ENCODE measurements at regions not wholly inside any gene's neighbourhood (a gene's known extent, or its start where the extent isn't known, plus 50 kb on each side); places are given as distances from the start of the nearest gene placed in this dataset.

DNA sequence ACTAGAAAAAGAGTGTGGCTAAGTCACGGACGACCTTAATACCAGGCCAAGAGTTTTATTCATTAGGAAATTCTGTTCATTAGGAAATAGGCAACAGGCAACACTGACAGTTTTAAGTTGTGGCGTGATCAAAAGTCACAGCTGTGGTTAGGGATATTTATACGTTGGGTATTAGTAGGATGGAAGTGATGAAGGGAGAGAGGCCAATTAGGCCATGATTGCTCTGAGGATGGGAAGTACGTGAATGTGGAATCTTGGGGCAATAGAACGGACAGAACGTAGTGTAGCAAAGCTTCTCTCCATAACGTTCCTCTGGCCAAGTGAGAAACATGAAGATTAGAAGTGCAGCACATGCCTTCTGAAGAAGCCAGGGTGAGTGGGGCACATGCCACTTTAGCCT, 290.1 kb upstream of the ZNF608 start:
- intact Hi-C loops (cut with micrococcal nuclease; ENCODE audit: unreplicated experiment) = no loop called here

DNA sequence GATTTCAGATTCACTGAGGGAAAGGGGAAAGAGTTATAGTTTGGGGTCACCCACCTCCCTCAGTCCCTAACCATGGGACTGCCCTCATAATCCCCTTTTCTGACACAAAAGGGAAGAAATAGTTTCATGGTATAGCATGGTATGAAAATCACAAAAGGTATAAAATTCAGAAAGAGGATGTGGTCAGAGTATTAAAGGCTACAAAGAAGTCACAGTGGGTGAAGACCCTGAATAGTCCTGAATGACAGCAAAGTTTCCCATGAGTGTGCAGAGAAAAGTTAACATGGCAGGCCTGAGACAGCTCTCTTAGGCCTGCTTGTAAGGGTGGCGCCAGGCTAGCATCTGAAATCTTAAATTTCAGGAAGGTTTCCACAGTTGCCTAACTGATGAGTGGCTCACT, 290.6 kb upstream of the ZNF608 start:
- Mint-ChIP-seq H3K27me3 (ENCODE audit: insufficient read depth, unreplicated experiment) (no peaks in the 10 kb centered on the region), H3K4me3 (ENCODE audit: unreplicated experiment) (no peak overlapping the region), H3K36me3 (ENCODE audit: insufficient read depth, unreplicated experiment) (no peaks in the 10 kb centered on the region), H3K27ac (ENCODE audit: unreplicated experiment) (no peak overlapping the region), H3K9me3 (ENCODE audit: unreplicated experiment) (no peaks in the 10 kb centered on the region), H3K4me1 (ENCODE audit: low read depth, unreplicated experiment) (peaks cover 6% of the 10 kb centered on the region)
- no peaks in the 10 kb centered on the region for H3K27me3 ChIP-seq (replicated peaks; ENCODE audit: control insufficient read depth, insufficient read depth, low read length)
- no peaks in the 10 kb centered on the region for H3K36me3 ChIP-seq (ENCODE audit: control insufficient read depth, insufficient read depth, low read length)
- POLR2A ChIA-PET = no interaction called here
- CTCF ChIA-PET = no interaction called here
- H3K4me1 ChIP-seq = no peaks in the 10 kb centered on the region; the same call in 1 of the 2 replicates
- H3K9me3 ChIP-seq = no peaks in the 10 kb centered on the region
- no peak for TF ChIP-seq CTCF (IDR thresholded peaks at IDR 0.05; ENCODE audit: insufficient read depth in 1 of 2, low read depth in 1 of 2, low read length in 1 of 2, severe bottlenecking in 1 of 2, unreplicated experiment in 1 of 2)
- intact Hi-C loops (cut with micrococcal nuclease; ENCODE audit: unreplicated experiment) = no loop called here
- H3K4me3 ChIP-seq (ENCODE audit: low read depth, low read length) = no peak overlapping the region
- DNase-seq = no peak
- no TSS peak for BruUV-seq (replicated peaks)

More for the DNA sequence above, 290.1 kb upstream of the ZNF608 start:
- TF ChIP-seq CTCF (IDR thresholded peaks at IDR 0.05; ENCODE audit: insufficient read depth in 1 of 2, low read depth in 1 of 2, low read length in 1 of 2, severe bottlenecking in 1 of 2, unreplicated experiment in 1 of 2) = no peak
- Histone ChIP-seq H3K4me1 (no peaks in the 10 kb centered on the region; the same call in 1 of the 2 replicates), H3K4me3 (ENCODE audit: low read depth, low read length) (no peak overlapping the region), H3K36me3 (ENCODE audit: control insufficient read depth, insufficient read depth, low read length) (no peaks in the 10 kb centered on the region), H3K27me3 (replicated peaks; ENCODE audit: control insufficient read depth, insufficient read depth, low read length) (no peaks in the 10 kb centered on the region), H3K9me3 (no peaks in the 10 kb centered on the region)
- ChIA-PET CTCF (interaction anchor here (0.6 kb wide), 1 partner anchor 336 kb away, joined by 8 read pairs; no protein-coding TSS in a partner anchor), POLR2A (no interaction called here)
- no peak for DNase-seq
- Mint-ChIP-seq H3K4me1 (ENCODE audit: low read depth, unreplicated experiment) (peaks cover under 1% of the 10 kb centered on the region), H3K27me3 (ENCODE audit: insufficient read depth, unreplicated experiment) (no peaks in the 10 kb centered on the region), H3K4me3 (ENCODE audit: unreplicated experiment) (no peak overlapping the region), H3K27ac (ENCODE audit: unreplicated experiment) (no peak overlapping the region), H3K36me3 (ENCODE audit: insufficient read depth, unreplicated experiment) (no peaks in the 10 kb centered on the region), H3K9me3 (ENCODE audit: unreplicated experiment) (no peaks in the 10 kb centered on the region)
- no TSS peak for BruUV-seq (replicated peaks)

DNA sequence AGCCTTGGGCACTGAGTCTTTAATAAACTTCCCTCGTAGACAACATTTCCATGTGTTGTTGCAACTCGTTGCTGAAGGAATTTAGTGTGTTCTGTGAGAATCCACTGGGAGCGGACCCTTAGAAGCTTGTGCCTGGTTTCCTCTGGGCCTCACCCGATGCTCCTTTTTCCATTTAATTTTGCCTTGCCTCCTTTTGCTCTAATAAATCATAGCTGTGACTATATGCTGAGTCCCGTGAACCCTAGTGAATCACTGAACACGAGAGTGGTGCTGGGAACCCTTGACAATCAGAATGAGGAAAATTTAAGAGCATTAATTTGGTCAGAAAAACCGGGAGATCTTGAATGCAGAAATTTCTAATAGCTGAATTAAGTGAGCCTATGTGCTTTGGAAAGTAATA, 291.1 kb upstream of the ZNF608 start:
- H3K27ac Mint-ChIP-seq (ENCODE audit: unreplicated experiment) = no peak overlapping the region
- Histone ChIP-seq H3K36me3 (ENCODE audit: control insufficient read depth, insufficient read depth, low read length) (no peaks in the 10 kb centered on the region), H3K27me3 (replicated peaks; ENCODE audit: control insufficient read depth, insufficient read depth, low read length) (no peaks in the 10 kb centered on the region), H3K4me1 (no peaks in the 10 kb centered on the region; the same call in 1 of the 2 replicates), H3K4me3 (ENCODE audit: low read depth, low read length) (no peak overlapping the region), H3K9me3 (no peaks in the 10 kb centered on the region)
- H3K4me1 Mint-ChIP-seq (ENCODE audit: low read depth, unreplicated experiment) = peaks cover 6% of the 10 kb centered on the region
- CTCF ChIA-PET = no interaction called here
- H3K27me3 Mint-ChIP-seq (ENCODE audit: insufficient read depth, unreplicated experiment) = no peaks in the 10 kb centered on the region
- BruUV-seq (replicated peaks) = no TSS peak
- DNase-seq = no peak
- intact Hi-C loops (cut with micrococcal nuclease; ENCODE audit: unreplicated experiment) = no loop called here
- no peak for TF ChIP-seq CTCF (IDR thresholded peaks at IDR 0.05; ENCODE audit: insufficient read depth in 1 of 2, low read depth in 1 of 2, low read length in 1 of 2, severe bottlenecking in 1 of 2, unreplicated experiment in 1 of 2)
- no peaks in the 10 kb centered on the region for H3K36me3 Mint-ChIP-seq (ENCODE audit: insufficient read depth, unreplicated experiment)
- POLR2A ChIA-PET = no interaction called here
- no peaks in the 10 kb centered on the region for H3K9me3 Mint-ChIP-seq (ENCODE audit: unreplicated experiment)
- H3K4me3 Mint-ChIP-seq (ENCODE audit: unreplicated experiment) = no peak overlapping the region
